SU-DHL-6 (cell line): ENCODE measurements at regions not wholly inside any gene's neighbourhood (a gene's known extent, or its start where the extent isn't known, plus 50 kb on each side); places are given as distances from the start of the nearest gene placed in this dataset.

Experiments
- H2AFZ ChIP-seq: fragments of 200-600 bp; sonication (generic); 2 replicates; pipeline ENCODE4 v1.6.1; 2014; ENCODE audit warnings: low read depth, mild to moderate bottlenecking, moderate library complexity, mixed read lengths, antibody characterized with exemption, low read length; ENCODE audit not compliant: severe bottlenecking
- H3F3A ChIP-seq: fragments of 200-600 bp; shearing (Covaris generic); 2 replicates; pipeline ENCODE4 v1.6.0; 2016; ENCODE audit warnings: antibody characterized with exemption, mild to moderate bottlenecking; ENCODE audit not compliant: insufficient read depth
- H3K27ac ChIP-seq: fragments of 200-600 bp; sonication (generic); 2 replicates; pipeline ENCODE4 v1.5.1; 2016; ENCODE audit warnings: low read depth, mild to moderate bottlenecking, low read length, moderate library complexity, mixed read lengths
- H3K27me3 ChIP-seq: fragments of 200-600 bp; sonication (generic), shearing (Covaris generic); 2 replicates; pipeline ENCODE4 v1.6.0; 2014; ENCODE audit warnings: mild to moderate bottlenecking, low read length
- H3K36me3 ChIP-seq: fragments of 200-600 bp; sonication (generic); 2 replicates; pipeline ENCODE4 v1.6.1; 2014; ENCODE audit warnings: mild to moderate bottlenecking, low read length, mixed read lengths
- H3K4me2 ChIP-seq: fragments of 300-600, 200-600 bp; shearing (Covaris generic), sonication (generic); 2 replicates; pipeline ENCODE4 v1.6.0; 2014; ENCODE audit warnings: low read length, low read depth, mild to moderate bottlenecking; ENCODE audit not compliant: poor library complexity, severe bottlenecking
- H3K4me3 ChIP-seq: fragments of 200-600 bp; sonication (generic); 2 replicates; pipeline ENCODE4 v1.5.1; 2014; ENCODE audit warnings: antibody characterized with exemption, low read length, mild to moderate bottlenecking, mixed read lengths; ENCODE audit not compliant: insufficient read depth, poor library complexity, severe bottlenecking
- H3K79me2 ChIP-seq: fragments of 200-600 bp; sonication (generic); 2 replicates; pipeline ENCODE4 v1.6.1; 2014; ENCODE audit warnings: mild to moderate bottlenecking, low read length, moderate library complexity; ENCODE audit not compliant: insufficient read depth
- H3K9ac ChIP-seq: fragments of 200-600 bp; sonication (generic); 2 replicates; pipeline ENCODE4 v1.7.0; 2014; ENCODE audit warnings: mild to moderate bottlenecking, low read length
- H3K9me2 ChIP-seq: fragments of 200-600 bp; sonication (generic); replicated peaks from 2 replicates; pipeline ENCODE4 v1.6.1; 2014; ENCODE audit warnings: low read length; ENCODE audit not compliant: insufficient read depth
- H3K9me3 ChIP-seq: fragments of 200-600 bp; sonication (generic); 2 replicates; pipeline ENCODE4 v1.6.1; 2014; ENCODE audit warnings: low read length, mixed read lengths; ENCODE audit not compliant: insufficient read depth
- H4K20me1 ChIP-seq: fragments of 200-600 bp; sonication (generic); 2 replicates; pipeline ENCODE4 v1.6.1; 2014; ENCODE audit warnings: low read depth, mild to moderate bottlenecking, antibody characterized with exemption, low read length, moderate library complexity, mixed read lengths
- EZH2phosphoT487 ChIP-seq: fragments of 200-600 bp; sonication (generic), shearing (Covaris generic); conservative IDR thresholded peaks from 2 replicates; pipeline ENCODE4 v1.6.1; 2018; ENCODE audit warnings: mild to moderate bottlenecking, antibody characterized with exemption, low read length, moderate library complexity, mixed read lengths
- TF ChIP-seq, protein P1 (sequence below): fragments of 200-600 bp; sonication (generic); IDR thresholded peaks from one replicate; pipeline ENCODE4 v1.5.1; 2017; ENCODE audit warnings: antibody characterized with exemption, mild to moderate bottlenecking, low read length, moderate library complexity; ENCODE audit not compliant: insufficient read depth, poor library complexity, severe bottlenecking

DNA sequence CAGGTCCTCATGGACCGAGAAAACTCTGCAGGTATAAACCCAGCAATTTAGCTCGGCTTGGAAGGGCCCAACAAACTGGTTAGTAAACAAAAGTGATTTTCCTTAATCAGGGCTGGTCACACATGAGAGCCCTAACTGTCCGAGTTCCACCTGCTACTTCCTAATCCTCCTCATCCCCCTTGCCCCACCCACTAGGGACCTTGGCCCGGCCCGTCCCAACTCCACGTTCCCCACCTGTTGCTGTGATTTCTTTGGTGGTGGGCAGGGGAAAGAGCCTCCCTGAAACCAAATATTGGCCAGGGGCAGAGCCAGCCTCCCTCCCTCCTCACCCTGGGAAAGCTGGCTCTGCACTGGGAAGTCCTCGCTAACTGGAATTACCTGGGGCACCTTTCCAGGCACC is 304.2 kb upstream of the PROX1 start:
- no peaks in the 10 kb centered on the region for H4K20me1 ChIP-seq
- no peak overlapping the region for H3K9ac ChIP-seq
- no peaks in the 10 kb centered on the region for H3K9me3 ChIP-seq
- TF ChIP-seq, protein P1, sequence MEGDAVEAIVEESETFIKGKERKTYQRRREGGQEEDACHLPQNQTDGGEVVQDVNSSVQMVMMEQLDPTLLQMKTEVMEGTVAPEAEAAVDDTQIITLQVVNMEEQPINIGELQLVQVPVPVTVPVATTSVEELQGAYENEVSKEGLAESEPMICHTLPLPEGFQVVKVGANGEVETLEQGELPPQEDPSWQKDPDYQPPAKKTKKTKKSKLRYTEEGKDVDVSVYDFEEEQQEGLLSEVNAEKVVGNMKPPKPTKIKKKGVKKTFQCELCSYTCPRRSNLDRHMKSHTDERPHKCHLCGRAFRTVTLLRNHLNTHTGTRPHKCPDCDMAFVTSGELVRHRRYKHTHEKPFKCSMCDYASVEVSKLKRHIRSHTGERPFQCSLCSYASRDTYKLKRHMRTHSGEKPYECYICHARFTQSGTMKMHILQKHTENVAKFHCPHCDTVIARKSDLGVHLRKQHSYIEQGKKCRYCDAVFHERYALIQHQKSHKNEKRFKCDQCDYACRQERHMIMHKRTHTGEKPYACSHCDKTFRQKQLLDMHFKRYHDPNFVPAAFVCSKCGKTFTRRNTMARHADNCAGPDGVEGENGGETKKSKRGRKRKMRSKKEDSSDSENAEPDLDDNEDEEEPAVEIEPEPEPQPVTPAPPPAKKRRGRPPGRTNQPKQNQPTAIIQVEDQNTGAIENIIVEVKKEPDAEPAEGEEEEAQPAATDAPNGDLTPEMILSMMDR = no peak
- TF ChIP-seq EZH2phosphoT487 = no peak
- H3K27me3 ChIP-seq = no peaks in the 10 kb centered on the region
- H3K36me3 ChIP-seq = no peaks in the 10 kb centered on the region
- no peak overlapping the region for H3K4me3 ChIP-seq
- no peaks in the 10 kb centered on the region for H3F3A ChIP-seq
- no peak overlapping the region for H3K27ac ChIP-seq
- no peak overlapping the region for H2AFZ ChIP-seq
- H3K4me2 ChIP-seq = no peak overlapping the region
- no peaks in the 10 kb centered on the region for H3K9me2 ChIP-seq
- no peaks in the 10 kb centered on the region for H3K79me2 ChIP-seq

DNA sequence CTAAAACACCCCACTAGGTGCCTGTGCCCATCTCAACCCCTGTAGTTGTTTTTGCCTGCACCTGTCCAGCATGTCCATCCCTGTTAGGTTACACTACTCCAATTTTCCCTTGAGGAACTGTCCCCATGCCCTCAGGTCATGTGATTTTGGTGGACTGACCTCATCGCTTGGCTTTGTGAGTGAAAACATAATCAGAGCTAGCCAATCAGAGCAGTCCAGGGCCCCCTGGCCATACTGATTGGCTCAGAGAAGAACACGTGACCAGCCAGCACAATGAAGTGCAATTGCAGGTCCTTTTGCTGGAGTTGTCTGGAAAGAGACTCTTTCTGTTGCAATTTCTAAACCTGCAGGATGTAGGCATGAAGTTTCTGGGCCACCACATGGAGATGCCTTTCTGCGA is 303.3 kb upstream of the PROX1 start:
- H3K9ac ChIP-seq = no peak overlapping the region
- H3K4me3 ChIP-seq = no peak overlapping the region
- H3K9me2 ChIP-seq = no peaks in the 10 kb centered on the region
- no peak for TF ChIP-seq EZH2phosphoT487
- TF ChIP-seq, protein P1 = no peak
- no peaks in the 10 kb centered on the region for H3F3A ChIP-seq
- no peaks in the 10 kb centered on the region for H3K36me3 ChIP-seq
- no peak overlapping the region for H2AFZ ChIP-seq
- no peaks in the 10 kb centered on the region for H4K20me1 ChIP-seq
- no peaks in the 10 kb centered on the region for H3K79me2 ChIP-seq
- no peaks in the 10 kb centered on the region for H3K9me3 ChIP-seq
- H3K27me3 ChIP-seq = no peaks in the 10 kb centered on the region
- H3K27ac ChIP-seq = no peak overlapping the region
- no peak overlapping the region for H3K4me2 ChIP-seq

DNA sequence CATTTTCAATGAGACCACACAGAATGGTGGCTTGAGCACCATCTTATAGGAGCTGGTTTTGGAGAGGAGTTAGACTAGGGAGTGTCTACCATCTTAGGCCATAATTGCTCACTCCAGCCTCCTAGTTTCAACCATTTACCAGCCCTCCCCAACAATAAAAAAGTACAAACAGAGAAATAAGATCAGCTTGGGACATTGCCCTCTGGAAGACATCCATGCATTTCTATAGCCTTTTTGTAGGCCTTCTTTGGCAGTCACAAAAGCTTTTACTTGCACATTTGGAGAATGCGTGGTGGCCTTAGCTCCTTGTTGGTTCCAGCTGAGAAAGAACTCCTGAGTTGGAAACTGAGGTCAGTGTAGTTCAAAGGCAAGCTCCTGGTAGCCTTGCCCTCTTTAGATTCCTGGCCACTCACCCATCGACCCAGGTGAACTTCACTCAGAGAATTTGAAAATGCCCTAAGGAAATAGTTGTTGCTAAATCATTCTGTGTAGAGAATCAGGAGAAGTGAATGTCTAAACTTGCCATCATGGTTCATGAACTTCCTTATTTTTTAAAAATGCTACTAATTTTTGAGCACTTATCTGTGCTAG is 301.7 kb upstream of the PROX1 start:
- Histone ChIP-seq H3K79me2 (no peaks in the 10 kb centered on the region), H3F3A (no peaks in the 10 kb centered on the region), H3K9me2 (no peaks in the 10 kb centered on the region), H3K27ac (no peak overlapping the region), H4K20me1 (no peaks in the 10 kb centered on the region), H3K4me2 (no peak overlapping the region), H3K4me3 (no peak overlapping the region), H3K36me3 (no peaks in the 10 kb centered on the region), H3K27me3 (no peaks in the 10 kb centered on the region), H3K9me3 (no peaks in the 10 kb centered on the region), H2AFZ (no peak overlapping the region), H3K9ac (no peak overlapping the region)
- TF ChIP-seq, protein P1 = no peak
- TF ChIP-seq EZH2phosphoT487 = no peak
